ENCODE measurements at regions not wholly inside any gene's neighbourhood (a gene's known extent, or its start where the extent isn't known, plus 50 kb on each side); places are given as distances from the start of the nearest gene placed in this dataset.

- TF ChIP-seq POLR2A (IDR thresholded peaks at IDR 0.05), result no peak
- TF ChIP-seq, protein P1, sequence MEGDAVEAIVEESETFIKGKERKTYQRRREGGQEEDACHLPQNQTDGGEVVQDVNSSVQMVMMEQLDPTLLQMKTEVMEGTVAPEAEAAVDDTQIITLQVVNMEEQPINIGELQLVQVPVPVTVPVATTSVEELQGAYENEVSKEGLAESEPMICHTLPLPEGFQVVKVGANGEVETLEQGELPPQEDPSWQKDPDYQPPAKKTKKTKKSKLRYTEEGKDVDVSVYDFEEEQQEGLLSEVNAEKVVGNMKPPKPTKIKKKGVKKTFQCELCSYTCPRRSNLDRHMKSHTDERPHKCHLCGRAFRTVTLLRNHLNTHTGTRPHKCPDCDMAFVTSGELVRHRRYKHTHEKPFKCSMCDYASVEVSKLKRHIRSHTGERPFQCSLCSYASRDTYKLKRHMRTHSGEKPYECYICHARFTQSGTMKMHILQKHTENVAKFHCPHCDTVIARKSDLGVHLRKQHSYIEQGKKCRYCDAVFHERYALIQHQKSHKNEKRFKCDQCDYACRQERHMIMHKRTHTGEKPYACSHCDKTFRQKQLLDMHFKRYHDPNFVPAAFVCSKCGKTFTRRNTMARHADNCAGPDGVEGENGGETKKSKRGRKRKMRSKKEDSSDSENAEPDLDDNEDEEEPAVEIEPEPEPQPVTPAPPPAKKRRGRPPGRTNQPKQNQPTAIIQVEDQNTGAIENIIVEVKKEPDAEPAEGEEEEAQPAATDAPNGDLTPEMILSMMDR (IDR thresholded peaks at IDR 0.05), result no peak
- no peak for TF ChIP-seq POLR2AphosphoS5 (IDR thresholded peaks at IDR 0.05)
Measured at GRCh38 chr18:1954583-1955312, 616.6 kb downstream of the METTL4 start.

All from breast epithelium (tissue), 3 donors.